Natural killer cell (primary cell): ENCODE measurements at regions not wholly inside any gene's neighbourhood (a gene's known extent, or its start where the extent isn't known, plus 50 kb on each side); places are given as distances from the start of the nearest gene placed in this dataset.

Experiments used
- ATAC-seq, 3 donors: fragments of 150-1000 bp in 2 of 3; fragments of 200-7000 bp in 1 of 3; cut with Tn5 transposase; 1 replicate in 1 of 3; 2 replicates in 2 of 3; pipeline ENCODE4 v1.10.0; 2021; ENCODE audit warnings: mild to moderate bottlenecking in 2 of 3, moderate library complexity in 2 of 3
- DNase-seq, 2 donors: peaks; one replicate each; pipeline versions ENCODE4 v3.0.0 to v3.0.0-alpha.2; 2013 to 2021; ENCODE audit warnings: mixed read lengths in 1 of 2
- H3K27ac ChIP-seq: one replicate; pipeline ENCODE4 v1.5.1; 2013; ENCODE audit warnings: mild to moderate bottlenecking, low read length
- H3K27me3 ChIP-seq: one replicate; pipeline ENCODE4 v1.6.1; 2013; ENCODE audit warnings: low read length; ENCODE audit not compliant: control insufficient read depth, insufficient read depth
- H3K36me3 ChIP-seq: one replicate; pipeline ENCODE4 v1.6.1; 2013; ENCODE audit warnings: low read length; ENCODE audit not compliant: control insufficient read depth, insufficient read depth
- H3K4me1 ChIP-seq: one replicate; pipeline ENCODE4 v1.6.1; 2013; ENCODE audit warnings: low read length; ENCODE audit not compliant: control insufficient read depth, insufficient read depth
- H3K4me3 ChIP-seq: one replicate; pipeline ENCODE4 v1.5.1; 2013; ENCODE audit warnings: low read length
- H3K9me3 ChIP-seq: one replicate; pipeline ENCODE4 v1.6.1; 2013; ENCODE audit warnings: low read length; ENCODE audit not compliant: control insufficient read depth, insufficient read depth
- H3K27ac Mint-ChIP-seq, 2 donors: one replicate each; pipeline ENCODE4 v1.8.0; 2022; ENCODE audit warnings: mild to moderate bottlenecking in 2 of 2, mixed read lengths in 2 of 2, moderate library complexity in 1 of 2
- H3K27me3 Mint-ChIP-seq, 2 donors: one replicate each; pipeline ENCODE4 v1.8.0; 2022; ENCODE audit warnings: low read depth in 2 of 2, mixed read lengths in 2 of 2
- H3K36me3 Mint-ChIP-seq: one replicate; pipeline ENCODE4 v1.8.0; 2022; ENCODE audit warnings: mixed read lengths
- H3K4me1 Mint-ChIP-seq, 2 donors: one replicate each; pipeline ENCODE4 v1.8.0; 2022; ENCODE audit warnings: mixed read lengths in 2 of 2
- H3K4me3 Mint-ChIP-seq: one replicate; pipeline ENCODE4 v1.8.0; 2022; ENCODE audit warnings: mild to moderate bottlenecking, moderate library complexity, mixed read lengths
- H3K9me3 Mint-ChIP-seq, 2 donors: one replicate each; pipeline ENCODE4 v1.8.0; 2022; ENCODE audit warnings: mixed read lengths in 2 of 2
- WGBS: methylation state at CpG from one replicate; pipeline ENCODE4 v1.1.7; 2013; ENCODE audit warnings: missing lambda C conversion rate; ENCODE audit not compliant: insufficient coverage; 5-methylcytosine and 5-hydroxymethylcytosine counted together
- intact Hi-C: fragments of 100-400 bp; cut with micrococcal nuclease; formaldehyde crosslinking; loops from one replicate; pipeline ENCODE4 v1.14.2; 2022
- TF ChIP-seq, protein P1 (sequence below): fragments of 200-600 bp; IDR thresholded peaks from one replicate; pipeline ENCODE4 v1.8.0; 2022; ENCODE audit warnings: antibody characterized with exemption

DNA sequence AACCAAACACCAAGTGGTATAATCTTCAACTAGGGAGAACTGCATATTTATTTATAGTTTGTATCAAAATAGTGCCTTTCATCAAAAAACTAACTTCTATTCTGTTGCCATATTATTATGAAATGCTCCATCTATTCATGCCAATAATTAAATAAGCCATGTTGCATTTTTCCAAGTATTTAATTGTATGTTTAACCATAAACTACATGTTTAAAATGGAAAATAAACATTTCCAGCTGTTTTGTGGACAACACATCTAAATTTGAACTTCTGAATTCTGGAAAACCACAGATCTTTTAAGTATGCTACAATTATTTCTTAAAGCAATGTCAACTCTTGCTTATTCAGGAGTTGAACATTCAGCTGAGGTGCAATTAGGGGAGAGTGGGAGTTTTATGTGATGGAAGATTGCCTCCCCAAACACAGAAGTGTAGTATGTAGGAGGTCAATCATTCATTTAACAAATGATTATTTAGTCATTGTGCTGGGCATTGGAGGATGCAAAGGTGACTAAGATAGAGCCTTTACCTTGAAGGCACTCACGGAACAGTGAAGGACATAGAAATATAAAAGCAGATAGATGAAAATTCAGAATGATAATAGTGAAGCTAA, 80.7 kb upstream of the PPP1R3C start:
- Histone ChIP-seq H3K9me3 (no peaks in the 10 kb centered on the region), H3K27ac (no peak overlapping the region), H3K4me1 (no peaks in the 10 kb centered on the region), H3K36me3 (no peaks in the 10 kb centered on the region), H3K4me3 (no peak overlapping the region), H3K27me3 (no peaks in the 10 kb centered on the region)
- Mint-ChIP-seq H3K9me3 (no peaks in the 10 kb centered on the region), H3K27ac (no peak overlapping the region), H3K4me1 (no peaks in the 10 kb centered on the region), H3K36me3 (no peaks in the 10 kb centered on the region), H3K27me3 (peaks cover 24 to 28% of the 10 kb centered on the region in 2 donors), H3K4me3 (no peak overlapping the region)
- intact Hi-C loops: no loop called here
- DNase-seq (no peak), ATAC-seq (no peak)
- no CpG with 5 or more reads among the region's 1 CpG for WGBS
- TF ChIP-seq, protein P1, sequence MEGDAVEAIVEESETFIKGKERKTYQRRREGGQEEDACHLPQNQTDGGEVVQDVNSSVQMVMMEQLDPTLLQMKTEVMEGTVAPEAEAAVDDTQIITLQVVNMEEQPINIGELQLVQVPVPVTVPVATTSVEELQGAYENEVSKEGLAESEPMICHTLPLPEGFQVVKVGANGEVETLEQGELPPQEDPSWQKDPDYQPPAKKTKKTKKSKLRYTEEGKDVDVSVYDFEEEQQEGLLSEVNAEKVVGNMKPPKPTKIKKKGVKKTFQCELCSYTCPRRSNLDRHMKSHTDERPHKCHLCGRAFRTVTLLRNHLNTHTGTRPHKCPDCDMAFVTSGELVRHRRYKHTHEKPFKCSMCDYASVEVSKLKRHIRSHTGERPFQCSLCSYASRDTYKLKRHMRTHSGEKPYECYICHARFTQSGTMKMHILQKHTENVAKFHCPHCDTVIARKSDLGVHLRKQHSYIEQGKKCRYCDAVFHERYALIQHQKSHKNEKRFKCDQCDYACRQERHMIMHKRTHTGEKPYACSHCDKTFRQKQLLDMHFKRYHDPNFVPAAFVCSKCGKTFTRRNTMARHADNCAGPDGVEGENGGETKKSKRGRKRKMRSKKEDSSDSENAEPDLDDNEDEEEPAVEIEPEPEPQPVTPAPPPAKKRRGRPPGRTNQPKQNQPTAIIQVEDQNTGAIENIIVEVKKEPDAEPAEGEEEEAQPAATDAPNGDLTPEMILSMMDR: no peak

DNA sequence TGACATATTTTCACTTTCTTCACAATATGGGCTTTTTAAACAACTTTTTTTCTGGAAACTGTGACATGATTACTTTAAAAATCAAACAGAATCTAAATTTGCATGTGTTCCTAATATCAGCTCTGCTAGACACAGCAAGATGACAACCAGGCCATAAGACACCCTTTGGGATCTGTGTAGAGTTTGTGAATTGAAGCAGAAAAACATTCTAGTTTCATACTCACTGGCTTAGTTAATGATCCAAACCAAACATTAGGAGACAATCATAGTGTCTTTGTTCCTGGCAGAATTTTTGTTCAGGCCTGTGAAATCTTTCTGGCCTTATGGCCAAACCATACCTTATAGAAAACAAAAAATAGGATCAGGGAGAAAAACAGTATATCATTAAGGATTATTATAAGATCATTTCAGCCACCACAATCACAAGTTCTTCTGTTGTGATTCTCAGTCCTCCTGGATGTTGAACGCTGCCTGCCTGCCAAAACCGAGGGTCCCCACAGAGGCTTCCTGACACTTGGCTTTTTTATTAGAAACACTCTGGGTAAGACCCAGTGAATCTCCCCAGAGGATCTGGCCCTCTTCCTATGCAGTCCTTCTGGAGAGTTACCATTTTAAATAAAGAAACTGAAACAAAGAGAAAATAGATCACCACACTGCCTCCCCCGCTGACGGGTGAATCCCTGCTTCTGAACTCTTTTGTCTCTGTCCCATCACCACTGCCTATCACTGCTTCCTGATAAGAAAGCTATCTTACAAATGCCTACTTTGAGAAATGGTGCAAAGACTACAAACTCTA, 79.2 kb upstream of the PPP1R3C start:
- H3K4me1 Mint-ChIP-seq: no peaks in the 10 kb centered on the region
- no peaks in the 10 kb centered on the region for H3K36me3 ChIP-seq
- no peak overlapping the region for H3K27ac Mint-ChIP-seq
- H3K9me3 ChIP-seq: no peaks in the 10 kb centered on the region
- no peak overlapping the region for H3K27ac ChIP-seq
- H3K36me3 Mint-ChIP-seq: no peaks in the 10 kb centered on the region
- no peaks in the 10 kb centered on the region for H3K27me3 ChIP-seq
- intact Hi-C loops: no loop called here
- ATAC-seq (no peak), DNase-seq (no peak)
- no peak overlapping the region for H3K4me3 Mint-ChIP-seq
- no peaks in the 10 kb centered on the region for H3K4me1 ChIP-seq
- H3K9me3 Mint-ChIP-seq: no peaks in the 10 kb centered on the region
- H3K4me3 ChIP-seq: no peak overlapping the region
- WGBS: 81% methylated on average over 4 of the region's 4 CpGs
- TF ChIP-seq, protein P1: no peak
- peaks cover 19 to 26% of the 10 kb centered on the region in 2 donors for H3K27me3 Mint-ChIP-seq

DNA sequence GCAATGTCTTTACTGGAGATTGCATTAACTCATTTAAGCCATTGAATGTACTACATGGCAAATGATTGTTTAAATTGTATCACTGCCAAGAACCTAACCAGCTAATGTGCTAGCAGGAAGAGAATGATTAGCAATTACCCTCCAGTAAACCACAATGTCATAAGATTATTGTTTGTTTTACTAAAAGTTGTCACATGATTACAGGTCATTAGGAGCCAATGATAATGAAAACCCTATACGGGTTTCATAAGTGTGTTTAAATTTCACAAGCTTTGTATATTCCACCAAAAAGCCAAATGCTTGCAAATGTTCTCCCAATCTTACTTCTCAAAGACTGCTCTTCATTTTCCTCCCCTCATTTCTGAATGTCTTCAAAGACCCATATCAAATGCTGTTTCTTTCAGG, 76.5 kb upstream of the PPP1R3C start:
- 63% methylated on average over 1 of the region's 1 CpG for WGBS
- TF ChIP-seq, protein P1: no peak

More for the DNA sequence above, 76.5 kb upstream of the PPP1R3C start:
- Histone ChIP-seq H3K36me3 (no peaks in the 10 kb centered on the region), H3K9me3 (no peaks in the 10 kb centered on the region), H3K27ac (no peak overlapping the region), H3K4me3 (no peak overlapping the region), H3K27me3 (no peaks in the 10 kb centered on the region), H3K4me1 (no peaks in the 10 kb centered on the region)
- ATAC-seq (no peak), DNase-seq (no peak)
- H3K4me1 Mint-ChIP-seq: no peaks in the 10 kb centered on the region
- no peak overlapping the region for H3K27ac Mint-ChIP-seq
- H3K9me3 Mint-ChIP-seq: no peaks in the 10 kb centered on the region
- no peak overlapping the region for H3K4me3 Mint-ChIP-seq
- peaks cover 18 to 33% of the 10 kb centered on the region in 2 donors for H3K27me3 Mint-ChIP-seq
- intact Hi-C loops: no loop called here
- no peaks in the 10 kb centered on the region for H3K36me3 Mint-ChIP-seq
